HL-60 (cell line): ENCODE measurements at regions not wholly inside any gene's neighbourhood (a gene's known extent, or its start where the extent isn't known, plus 50 kb on each side); places are given as distances from the start of the nearest gene placed in this dataset.
A peak's percentile ranks its signal among the peaks of the same experiment; 100 is the strongest.

Experiments used
- GABPA ChIP-seq: IDR thresholded peaks from 2 replicates; pipeline ENCODE4 v1.6.1; 2012; ENCODE audit warnings: low read depth
- POLR2AphosphoS5 ChIP-seq: IDR thresholded peaks from 2 replicates; pipeline ENCODE4 v1.6.1; 2012; ENCODE audit warnings: low read depth
- REST ChIP-seq: IDR thresholded peaks from 2 replicates; pipeline ENCODE4 v1.6.1; 2012; ENCODE audit warnings: low read depth; ENCODE audit not compliant: insufficient replicate concordance
- TF ChIP-seq, protein P1 (sequence below): IDR thresholded peaks from one replicate; pipeline ENCODE4 v1.5.1; 2011; ENCODE audit warnings: low read length, control low read depth, inconsistent platforms; ENCODE audit not compliant: insufficient read depth

DNA sequence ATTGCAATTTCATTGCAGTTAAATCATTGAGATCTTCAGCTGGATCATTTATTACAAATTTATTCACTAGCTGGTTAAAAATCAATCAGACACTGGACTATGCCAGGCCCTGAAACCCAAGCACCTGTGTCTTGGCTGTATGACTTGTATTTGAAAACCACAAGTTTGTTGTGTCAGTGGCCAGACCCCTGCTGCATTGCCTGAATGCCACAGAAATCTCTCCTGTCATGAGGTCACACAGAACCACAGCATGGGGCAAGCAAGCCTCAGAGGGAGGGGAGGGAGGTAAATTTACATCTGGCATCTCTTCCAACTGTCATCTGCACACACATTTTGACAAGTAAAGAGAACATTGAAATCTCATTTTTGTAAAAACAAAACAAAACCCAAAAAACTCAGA lies 90.0 kb downstream of the ARRDC3 start:
- TF ChIP-seq, protein P1, sequence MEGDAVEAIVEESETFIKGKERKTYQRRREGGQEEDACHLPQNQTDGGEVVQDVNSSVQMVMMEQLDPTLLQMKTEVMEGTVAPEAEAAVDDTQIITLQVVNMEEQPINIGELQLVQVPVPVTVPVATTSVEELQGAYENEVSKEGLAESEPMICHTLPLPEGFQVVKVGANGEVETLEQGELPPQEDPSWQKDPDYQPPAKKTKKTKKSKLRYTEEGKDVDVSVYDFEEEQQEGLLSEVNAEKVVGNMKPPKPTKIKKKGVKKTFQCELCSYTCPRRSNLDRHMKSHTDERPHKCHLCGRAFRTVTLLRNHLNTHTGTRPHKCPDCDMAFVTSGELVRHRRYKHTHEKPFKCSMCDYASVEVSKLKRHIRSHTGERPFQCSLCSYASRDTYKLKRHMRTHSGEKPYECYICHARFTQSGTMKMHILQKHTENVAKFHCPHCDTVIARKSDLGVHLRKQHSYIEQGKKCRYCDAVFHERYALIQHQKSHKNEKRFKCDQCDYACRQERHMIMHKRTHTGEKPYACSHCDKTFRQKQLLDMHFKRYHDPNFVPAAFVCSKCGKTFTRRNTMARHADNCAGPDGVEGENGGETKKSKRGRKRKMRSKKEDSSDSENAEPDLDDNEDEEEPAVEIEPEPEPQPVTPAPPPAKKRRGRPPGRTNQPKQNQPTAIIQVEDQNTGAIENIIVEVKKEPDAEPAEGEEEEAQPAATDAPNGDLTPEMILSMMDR: no peak
- no peak for TF ChIP-seq GABPA
- TF ChIP-seq POLR2AphosphoS5: 0 out of 2 replicates have a peak, but pooled peaks have one; percentile 17
- no peak for TF ChIP-seq REST
